Keratinocyte (primary cell): ENCODE measurements at regions not wholly inside any gene's neighbourhood (a gene's known extent, or its start where the extent isn't known, plus 50 kb on each side); places are given as distances from the start of the nearest gene placed in this dataset.

Experiments used
- DNase-seq: peaks from one replicate; pipeline ENCODE4 v3.0.0-alpha.2; 2011; ENCODE audit warnings: low read depth, missing footprints, low spot score
- FAIRE-seq: peaks from 2 replicates; lab custom pipeline; 2011; peaks lifted over from hg19 to GRCh38; lab: Jason Lieb, UNC
- H2AFZ ChIP-seq: 2 replicates; pipeline ENCODE4 v1.6.0; 2012; ENCODE audit warnings: low read length, control low read depth, inconsistent platforms; ENCODE audit not compliant: control insufficient read depth
- H3K27ac ChIP-seq: 2 replicates; pipeline ENCODE4 v1.5.1; 2011; ENCODE audit warnings: low read length; ENCODE audit not compliant: control insufficient read depth, insufficient read depth
- H3K27me3 ChIP-seq: 3 replicates; pipeline ENCODE4 v1.6.0; 2011; ENCODE audit warnings: low read length; ENCODE audit not compliant: control insufficient read depth, insufficient read depth; ENCODE audit errors: extremely low read depth
- H3K36me3 ChIP-seq, 2 experiments: 2 replicates in 1 of 2; 3 replicates in 1 of 2; pipeline ENCODE4 v1.5.1; 2011; ENCODE audit warnings: low read length in 2 of 2, mild to moderate bottlenecking in 1 of 2; ENCODE audit not compliant: control insufficient read depth in 2 of 2, insufficient read depth in 2 of 2; ENCODE audit errors: extremely low read depth in 1 of 2
- H3K4me1 ChIP-seq: 3 replicates; pipeline ENCODE4 v1.5.1; 2011; ENCODE audit warnings: low read length; ENCODE audit not compliant: control insufficient read depth, insufficient read depth; ENCODE audit errors: extremely low read depth
- H3K4me2 ChIP-seq: 3 replicates; pipeline ENCODE4 v1.6.0; 2011; ENCODE audit warnings: low read depth, low read length; ENCODE audit not compliant: control insufficient read depth, insufficient read depth; ENCODE audit errors: extremely low read depth
- H3K4me3 ChIP-seq, 3 experiments: fragments of 200-600 bp in 1 of 3; sonication (generic) in 1 of 3; 2 replicates in 2 of 3; 3 replicates in 1 of 3; pipeline ENCODE4 v1.5.1; 2011 to 2016; ENCODE audit warnings: low read length in 3 of 3, mild to moderate bottlenecking in 3 of 3, control low read depth in 2 of 3, inconsistent platforms in 1 of 3, low read depth in 1 of 3, mixed read lengths in 1 of 3, mixed run types in 1 of 3, moderate library complexity in 1 of 3; ENCODE audit not compliant: control insufficient read depth in 2 of 3, insufficient read depth in 2 of 3; ENCODE audit errors: extremely low read depth in 1 of 3
- H3K79me2 ChIP-seq: 2 replicates; pipeline ENCODE4 v1.6.0; 2012; ENCODE audit warnings: low read length; ENCODE audit not compliant: control insufficient read depth, insufficient read depth
- H3K9ac ChIP-seq: 3 replicates; pipeline ENCODE4 v1.6.0; 2011; ENCODE audit warnings: low read length; ENCODE audit not compliant: control insufficient read depth, insufficient read depth; ENCODE audit errors: extremely low read depth
- H3K9me1 ChIP-seq: 3 replicates; pipeline ENCODE4 v1.6.0; 2011; ENCODE audit warnings: low read length; ENCODE audit not compliant: control insufficient read depth, insufficient read depth; ENCODE audit errors: extremely low read depth
- H3K9me3 ChIP-seq: 2 replicates; pipeline ENCODE4 v1.5.1; 2012; ENCODE audit warnings: low read depth, low read length; ENCODE audit not compliant: control insufficient read depth
- H4K20me1 ChIP-seq: 3 replicates; pipeline ENCODE4 v1.6.0; 2011; ENCODE audit warnings: low read length; ENCODE audit not compliant: control insufficient read depth, insufficient read depth; ENCODE audit errors: extremely low read depth
- CTCF ChIP-seq, 3 experiments: IDR thresholded peaks in 1 of 3; conservative IDR thresholded peaks in 1 of 3; optimal IDR thresholded peaks in 1 of 3; 2 replicates in 2 of 3; 3 replicates in 1 of 3; pipeline versions ENCODE3 to v1.5.1; 2011; ENCODE audit warnings: low read length in 3 of 3, mild to moderate bottlenecking in 3 of 3, moderate library complexity in 2 of 3, control low read depth in 1 of 3, inconsistent platforms in 1 of 3; ENCODE audit not compliant: insufficient read depth in 2 of 3; ENCODE audit errors: extremely low read depth in 1 of 3
- EZH2 ChIP-seq: IDR thresholded peaks from one replicate; pipeline ENCODE4 v1.6.1; 2012; ENCODE audit warnings: inconsistent platforms, mild to moderate bottlenecking, low read length, moderate library complexity
- dilution Hi-C: fragments of 300-500 bp; cut with MboI; formaldehyde crosslinking; loops from one replicate; pipeline ENCODE4 v1.7.0; 2020; ENCODE audit warnings: low sequenced_read_pairs; ENCODE audit not compliant: extremely low pct_ligation_motif_present

GRCh38 chr2:3073704-3074103 is 303.9 kb downstream of the EIPR1 start:
- Histone ChIP-seq H3K36me3 (no peaks in the 10 kb centered on the region), H3K9ac (no peak overlapping the region), H3K9me3 (no peaks in the 10 kb centered on the region), H3K9me1 (no peaks in the 10 kb centered on the region), H3K79me2 (no peaks in the 10 kb centered on the region), H3K4me3 (no peak overlapping the region), H3K27me3 (no peaks in the 10 kb centered on the region), H4K20me1 (no peaks in the 10 kb centered on the region), H3K4me1 (no peaks in the 10 kb centered on the region), H3K27ac (no peak overlapping the region), H3K4me2 (no peak overlapping the region), H2AFZ (no peak overlapping the region)
- DNase-seq (no peak), FAIRE-seq (no peak)
- dilution Hi-C loops: no loop called here
- TF ChIP-seq CTCF (optimal IDR thresholded peaks at IDR 0.05 in 1 of 3, IDR thresholded peaks at IDR 0.05 in 1 of 3, conservative IDR thresholded peaks at IDR 0.05 in 1 of 3; ENCODE audit: extremely low read depth in 1 of 3, insufficient read depth in 2 of 3, low read length in 3 of 3): no peak
- no peak for TF ChIP-seq EZH2

GRCh38 chr2:3073041-3073595 is 304.5 kb downstream of the EIPR1 start:
- Histone ChIP-seq H3K27ac (no peak overlapping the region), H3K4me3 (no peak overlapping the region), H3K4me2 (no peak overlapping the region), H3K27me3 (no peaks in the 10 kb centered on the region), H3K9me3 (no peaks in the 10 kb centered on the region), H3K36me3 (no peaks in the 10 kb centered on the region), H3K9ac (no peak overlapping the region), H3K4me1 (no peaks in the 10 kb centered on the region), H3K9me1 (no peaks in the 10 kb centered on the region), H2AFZ (no peak overlapping the region), H4K20me1 (no peaks in the 10 kb centered on the region), H3K79me2 (no peaks in the 10 kb centered on the region)
- no peak for FAIRE-seq
- TF ChIP-seq CTCF (optimal IDR thresholded peaks at IDR 0.05 in 1 of 3, IDR thresholded peaks at IDR 0.05 in 1 of 3, conservative IDR thresholded peaks at IDR 0.05 in 1 of 3; ENCODE audit: extremely low read depth in 1 of 3, insufficient read depth in 2 of 3, low read length in 3 of 3) (no peak), EZH2 (no peak)
- dilution Hi-C loops: no loop called here
- no peak for DNase-seq
